Tibial nerve (tissue), 3 donors: ENCODE measurements at regions not wholly inside any gene's neighbourhood (a gene's known extent, or its start where the extent isn't known, plus 50 kb on each side); places are given as distances from the start of the nearest gene placed in this dataset.

ENCODE experiments used
- CTCF ChIP-seq, 5 experiments: fragments of 200-600 bp in 3 of 5; fragments of 450-650 bp in 2 of 5; sonication (generic) in 3 of 5; IDR thresholded peaks; one replicate each; pipeline ENCODE4 v1.5.1; 2016 to 2019; ENCODE audit warnings: antibody characterized with exemption in 5 of 5, mild to moderate bottlenecking in 3 of 5, moderate library complexity in 2 of 5
- POLR2A ChIP-seq, 2 donors: fragments of 450-650 bp; IDR thresholded peaks; one replicate each; pipeline ENCODE4 v1.6.1; 2017; ENCODE audit warnings: antibody characterized with exemption in 2 of 2, mild to moderate bottlenecking in 2 of 2, moderate library complexity in 2 of 2

GRCh38 chr2:77867146-77867545 is 345.0 kb upstream of the LRRTM4 start:
- no peak for TF ChIP-seq CTCF (IDR thresholded peaks at IDR 0.05)
- TF ChIP-seq POLR2A (IDR thresholded peaks at IDR 0.05): no peak
